ENCODE measurements at regions not wholly inside any gene's neighbourhood (a gene's known extent, or its start where the extent isn't known, plus 50 kb on each side); places are given as distances from the start of the nearest gene placed in this dataset.

DNA sequence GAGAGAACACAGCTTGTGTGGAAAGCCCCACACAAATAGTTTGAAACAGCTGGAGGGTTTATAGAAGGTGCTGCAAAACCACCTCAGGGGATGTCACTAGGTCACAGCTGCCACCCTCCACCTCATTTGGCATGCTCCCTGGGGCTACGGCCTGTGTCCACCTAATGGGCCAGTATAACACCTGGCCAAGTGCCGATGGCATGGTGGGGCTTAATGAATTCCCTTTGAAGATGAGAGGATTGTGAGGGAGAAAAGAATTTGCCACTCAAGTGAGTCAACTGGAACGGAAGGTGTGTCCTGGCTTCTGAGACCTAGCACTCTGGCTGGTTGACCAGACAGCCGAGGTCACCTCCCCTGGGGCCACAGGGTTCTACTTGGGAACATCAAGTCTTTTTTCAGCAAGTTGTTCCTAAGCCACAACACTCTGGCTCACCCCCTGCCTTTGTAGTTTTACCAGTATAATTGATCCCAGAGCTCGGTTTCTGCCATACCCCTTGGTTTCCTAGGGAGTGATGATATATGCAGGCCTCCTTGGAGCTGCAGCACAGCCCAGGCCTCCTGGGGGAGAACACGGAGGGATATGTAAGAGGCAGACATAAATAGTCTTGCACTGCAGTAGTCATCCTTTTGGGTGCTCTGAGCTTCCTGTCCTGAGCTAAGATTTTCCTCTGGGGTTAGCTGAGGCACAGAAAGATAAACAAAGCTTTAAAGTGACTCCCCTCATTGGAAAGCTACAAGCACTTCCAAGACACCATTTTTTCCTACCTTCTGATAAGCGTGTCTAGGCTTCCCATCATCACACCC, 178.2 kb upstream of the LPP start:
- no peak for DNase-seq (ENCODE audit: low read depth)

GRCh38 chr3:187976365-187976900, 177.5 kb upstream of the LPP start:
- DNase-seq (ENCODE audit: low read depth), result no peak

GRCh38 chr3:187977659-187978058, 176.3 kb upstream of the LPP start:
- DNase-seq (ENCODE audit: low read depth), result no peak

- no peak for DNase-seq (ENCODE audit: low read depth)
These were observed 175.4 kb upstream of the LPP start for GRCh38 chr3:187978433-187979011.

- no peak for DNase-seq (ENCODE audit: low read depth)
These were observed 174.4 kb upstream of the LPP start for GRCh38 chr3:187979564-187979963.

GRCh38 chr3:187980861-187981260, 173.1 kb upstream of the LPP start:
- DNase-seq (ENCODE audit: low read depth), result no peak

- DNase-seq (ENCODE audit: low read depth), result no peak
These were observed 171.8 kb upstream of the LPP start for GRCh38 chr3:187982142-187982541.

GRCh38 chr3:187983484-187984124, 170.4 kb upstream of the LPP start:
- DNase-seq (ENCODE audit: low read depth), result no peak

- no peak for DNase-seq (ENCODE audit: low read depth)
These were observed 168.3 kb upstream of the LPP start for GRCh38 chr3:187985647-187986046.

DNA sequence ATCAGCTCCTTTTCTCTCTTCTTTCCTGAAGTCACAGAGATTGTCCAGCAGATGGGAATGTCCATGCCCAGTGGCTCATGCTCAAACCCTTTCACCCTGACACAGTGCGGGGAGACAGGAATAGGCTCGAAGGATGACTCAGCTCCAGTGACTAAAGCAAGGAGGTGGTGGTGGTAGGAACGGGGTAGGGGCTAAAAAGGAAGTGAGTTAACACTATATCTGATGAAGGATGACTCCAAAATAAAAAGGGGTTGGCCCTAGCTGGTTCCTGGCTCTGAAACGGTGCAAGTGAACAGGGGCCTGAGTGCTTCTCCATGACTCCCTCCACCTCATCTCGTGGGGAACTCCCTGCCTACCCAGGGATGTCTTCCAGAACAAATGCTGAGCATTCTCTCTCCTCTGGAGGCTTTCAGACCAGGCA, 167.4 kb upstream of the LPP start:
- no peak for DNase-seq (ENCODE audit: low read depth)

DNA sequence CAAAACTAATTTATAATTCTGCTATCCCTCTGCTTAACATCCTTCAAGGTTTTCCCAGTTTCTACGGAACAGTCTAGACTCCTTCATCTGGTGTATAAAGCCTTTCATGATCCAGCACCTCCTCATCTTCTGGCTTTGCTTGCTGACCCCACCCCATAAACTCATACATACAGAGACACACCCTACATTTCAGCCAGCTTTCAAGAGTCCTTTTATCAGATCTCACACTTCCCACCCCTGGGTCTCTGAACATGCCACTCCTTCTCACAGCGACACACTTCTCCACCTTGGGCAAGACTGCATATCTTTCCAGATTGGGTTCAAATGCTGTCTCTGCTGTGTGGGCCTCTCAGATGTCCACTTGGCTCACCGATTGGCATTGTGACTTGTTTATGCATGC, 166.8 kb upstream of the LPP start:
- DNase-seq (ENCODE audit: low read depth), result no peak

GRCh38 chr3:187987924-187988323, 166.0 kb upstream of the LPP start:
- DNase-seq (ENCODE audit: low read depth), result no peak

DNA sequence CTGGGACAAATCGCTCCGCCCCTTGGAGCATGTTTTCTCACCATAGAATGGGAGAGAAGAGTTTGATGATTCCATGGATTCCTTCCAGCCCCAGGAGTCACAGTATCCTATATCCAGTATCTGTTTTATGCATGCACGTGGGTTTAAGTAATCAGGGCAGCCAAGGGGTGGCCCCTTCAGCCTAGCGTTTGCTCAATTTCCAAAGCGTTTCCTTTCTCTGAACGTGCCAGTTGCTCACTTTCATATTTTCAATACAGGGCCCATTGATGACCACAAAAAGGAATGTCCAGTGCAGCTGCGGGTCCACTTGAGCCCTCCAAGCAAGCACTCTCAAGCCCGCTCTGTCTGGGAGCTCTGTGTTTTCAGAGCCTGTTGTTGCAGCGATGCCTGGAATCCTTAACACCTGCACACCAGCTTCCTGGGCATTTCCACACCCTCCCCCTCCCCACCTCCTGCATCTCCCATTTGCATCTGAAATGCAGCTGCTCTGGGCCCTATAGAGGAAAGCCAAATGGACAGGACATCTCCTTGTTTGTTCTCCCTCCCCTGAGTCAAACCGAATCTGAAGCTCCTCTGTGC, 164.3 kb upstream of the LPP start:
- no peak for DNase-seq (ENCODE audit: low read depth)

- no peak for DNase-seq (ENCODE audit: low read depth)
These were observed 161.3 kb upstream of the LPP start for GRCh38 chr3:187992609-187993008.

GRCh38 chr3:187994221-187995042, 159.5 kb upstream of the LPP start:
- DNase-seq (ENCODE audit: low read depth), result no peak

GRCh38 chr3:187995043-187995400, 158.9 kb upstream of the LPP start:
- no peak for DNase-seq (ENCODE audit: low read depth)

GRCh38 chr3:187995667-187996066, 158.3 kb upstream of the LPP start:
- no peak for DNase-seq (ENCODE audit: low read depth)

GRCh38 chr3:187996609-187997008, 157.3 kb upstream of the LPP start:
- no peak for DNase-seq (ENCODE audit: low read depth)

DNA sequence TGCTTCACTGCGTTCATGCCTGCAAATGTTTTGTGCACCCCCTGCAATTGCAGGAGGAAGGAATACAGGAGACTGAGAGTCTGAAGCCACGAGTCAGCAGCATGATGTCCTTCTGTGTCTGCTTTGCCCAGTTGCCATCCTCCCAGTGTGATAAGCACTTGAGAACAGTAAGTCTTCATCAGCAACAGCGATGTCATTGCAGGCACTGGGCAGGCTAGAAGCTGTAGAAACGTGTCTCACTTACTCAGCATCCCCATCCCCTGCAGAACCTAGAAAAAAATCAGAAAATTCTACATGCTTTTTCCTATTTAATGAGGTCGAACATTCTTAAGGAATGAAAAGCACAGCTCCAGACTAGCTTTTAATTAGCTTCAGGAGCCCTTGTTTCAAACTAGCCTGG, 156.5 kb upstream of the LPP start:
- no peak for DNase-seq (ENCODE audit: low read depth)

- DNase-seq (ENCODE audit: low read depth), result no peak
These were observed 155.9 kb upstream of the LPP start for GRCh38 chr3:187997946-187998561.

- DNase-seq (ENCODE audit: low read depth), result no peak
These were observed 155.3 kb upstream of the LPP start for GRCh38 chr3:187998611-187999010.

DNA sequence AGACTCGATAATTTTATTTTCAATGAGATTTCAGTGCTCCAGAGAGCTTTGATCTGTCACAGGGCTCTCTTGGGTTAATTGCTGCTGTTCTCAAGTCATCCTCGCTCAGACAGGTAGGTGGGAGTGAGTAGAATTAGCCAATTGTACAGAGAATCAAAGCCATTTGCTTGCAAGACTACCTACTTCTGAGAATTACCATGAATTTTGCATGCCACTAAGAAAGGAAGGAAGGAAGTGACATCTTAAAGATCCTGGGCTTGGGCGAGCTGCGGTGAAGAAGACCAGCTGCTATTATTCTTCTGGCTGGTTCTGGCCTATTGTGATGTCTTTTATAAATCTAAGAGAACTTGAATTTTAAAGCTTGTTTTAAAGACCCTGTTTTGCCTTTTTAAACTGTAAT, 154.1 kb upstream of the LPP start:
- DNase-seq (ENCODE audit: low read depth), result no peak
